HCT116 (cell line): ENCODE measurements at regions not wholly inside any gene's neighbourhood (a gene's known extent, or its start where the extent isn't known, plus 50 kb on each side); places are given as distances from the start of the nearest gene placed in this dataset.

Experiments used
- ATAC-seq: fragments of 200-7000 bp; cut with Tn5 transposase; 2 replicates; pipeline ENCODE4 v1.9.1; 2020; ENCODE audit warnings: mild to moderate bottlenecking, moderate library complexity
- BruUV-seq: library from RNA; stranded (reverse); fragments of 400-500 nt; replicated peaks from 2 replicates; lab custom pipeline; 2021; lab: Mats Ljungman, UMichigan
- CTCF ChIA-PET: fragments of 300-600 bp; sonication (Branson Sonifier 250); formaldehyde crosslinking; loops from one replicate; lab custom pipeline; 2021; ENCODE audit warnings: antibody characterized with exemption; lab: Charles Lee
- POLR2A ChIA-PET: fragments of 300-600, 350-600 bp; sonication (Branson Sonifier 250); formaldehyde crosslinking; loops from one replicate; lab custom pipeline; 2021; ENCODE audit warnings: antibody characterized with exemption; lab: Charles Lee
- RAD21 ChIA-PET, 2 experiments: fragments of 300-600 bp; sonication (Branson Sonifier 250); formaldehyde crosslinking; loops; one replicate each; lab custom pipeline; 2023; ENCODE audit warnings: low total read pairs in 2 of 2; ENCODE audit not compliant: uncharacterized antibody in 2 of 2, unreplicated experiment in 2 of 2, low non-redundant PET in 1 of 2; lab: Charles Lee
- DNase-seq: peaks from one replicate; pipeline ENCODE4 v3.0.0-alpha.2; 2010; ENCODE audit warnings: low read depth, low spot score
- H2AFZ ChIP-seq: fragments of 200-600 bp; shearing (Covaris generic), sonication (generic); 2 replicates; pipeline ENCODE4 v1.6.1; 2017; ENCODE audit warnings: low read depth, mixed run types, mixed read lengths, antibody characterized with exemption, low read length; ENCODE audit not compliant: poor library complexity, severe bottlenecking
- H3K27ac ChIP-seq: 2 replicates; pipeline ENCODE4 v1.5.1; 2012; ENCODE audit warnings: low read depth, low read length
- H3K27me3 ChIP-seq: fragments of 200-600 bp; sonication (generic); 2 replicates; pipeline ENCODE4 v1.6.1; 2016; ENCODE audit warnings: mixed run types, low read length, mixed read lengths; ENCODE audit not compliant: insufficient read depth
- H3K36me3 ChIP-seq, 2 experiments: fragments of 200-500 bp in 1 of 2; fragments of 200-600 bp in 1 of 2; sonication (Bioruptor generic) in 1 of 2; sonication (generic) in 1 of 2; 2 replicates each; pipeline versions ENCODE4 v1.5.1 to v1.6.1; 2014 to 2016; ENCODE audit warnings: low read length in 2 of 2, inconsistent platforms in 1 of 2, mixed read lengths in 1 of 2, mixed run types in 1 of 2; ENCODE audit not compliant: insufficient read depth in 2 of 2, control insufficient read depth in 1 of 2
- H3K4me1 ChIP-seq, 2 experiments: fragments of 200-600 bp in 1 of 2; sonication (generic) in 1 of 2; 2 replicates each; pipeline versions ENCODE4 v1.5.1 to v1.6.1; 2012 to 2017; ENCODE audit warnings: low read length in 2 of 2, inconsistent platforms in 1 of 2, mild to moderate bottlenecking in 1 of 2, mixed read lengths in 1 of 2, mixed run types in 1 of 2, moderate library complexity in 1 of 2; ENCODE audit not compliant: insufficient read depth in 2 of 2, control insufficient read depth in 1 of 2
- H3K4me2 ChIP-seq: fragments of 200-600 bp; sonication (generic); 2 replicates; pipeline ENCODE4 v1.6.1; 2017; ENCODE audit warnings: mixed run types, low read length, mixed read lengths
- H3K4me3 ChIP-seq, 2 experiments: fragments of 200-600 bp in 1 of 2; sonication (generic) in 1 of 2; replicated peaks in 1 of 2; 2 replicates each; pipeline ENCODE4 v1.5.1; 2011 to 2016; ENCODE audit warnings: low read length in 2 of 2, control low read depth in 1 of 2, low read depth in 1 of 2, mild to moderate bottlenecking in 1 of 2, mixed read lengths in 1 of 2, mixed run types in 1 of 2
- H3K79me2 ChIP-seq: fragments of 200-600 bp; sonication (generic); 2 replicates; pipeline ENCODE4 v1.6.1; 2017; ENCODE audit warnings: mild to moderate bottlenecking, mixed run types, low read length, moderate library complexity, mixed read lengths; ENCODE audit not compliant: insufficient read depth
- H3K9ac ChIP-seq: fragments of 200-600 bp; sonication (generic); 2 replicates; pipeline ENCODE4 v1.6.1; 2016; ENCODE audit warnings: low read length, mixed read lengths
- H3K9me2 ChIP-seq: fragments of 200-600 bp; sonication (generic), shearing (Covaris generic); 2 replicates; pipeline ENCODE4 v1.6.1; 2017; ENCODE audit warnings: mixed run types, mild to moderate bottlenecking, moderate library complexity; ENCODE audit not compliant: insufficient read depth
- H3K9me3 ChIP-seq, 2 experiments: fragments of 200-500 bp in 1 of 2; fragments of 200-600 bp in 1 of 2; sonication (Bioruptor generic) in 1 of 2; sonication (generic) in 1 of 2; 2 replicates each; pipeline ENCODE4 v1.6.1; 2014 to 2017; ENCODE audit warnings: low read length in 2 of 2, mixed read lengths in 2 of 2, inconsistent platforms in 1 of 2, low read depth in 1 of 2, mild to moderate bottlenecking in 1 of 2, mixed run types in 1 of 2, moderate library complexity in 1 of 2; ENCODE audit not compliant: control insufficient read depth in 1 of 2, insufficient read depth in 1 of 2
- H4K20me1 ChIP-seq: fragments of 200-600 bp; sonication (generic), shearing (Covaris generic); 2 replicates; pipeline ENCODE4 v1.6.1; 2017; ENCODE audit warnings: mixed run types, mild to moderate bottlenecking, moderate library complexity; ENCODE audit not compliant: insufficient read depth
- CBX3 ChIP-seq: IDR thresholded peaks from 2 replicates; pipeline ENCODE4 v1.6.1; 2012; ENCODE audit warnings: low read depth
- CEBPB ChIP-seq: IDR thresholded peaks from 2 replicates; pipeline ENCODE4 v1.6.1; 2012; ENCODE audit warnings: low read depth
- ELF1 ChIP-seq: IDR thresholded peaks from 2 replicates; pipeline ENCODE4 v1.6.1; 2012; ENCODE audit warnings: low read depth, borderline replicate concordance
- EZH2 ChIP-seq: fragments of 200-600 bp; sonication (generic); IDR thresholded peaks from 2 replicates; pipeline ENCODE4 v1.6.1; 2017; ENCODE audit warnings: antibody characterized with exemption, mixed run types
- EZH2phosphoT487 ChIP-seq: fragments of 200-600 bp; IDR thresholded peaks from 2 replicates; pipeline ENCODE4 v1.6.1; 2018; ENCODE audit warnings: antibody characterized with exemption, borderline replicate concordance
- RAD21 ChIP-seq: IDR thresholded peaks from 2 replicates; pipeline ENCODE4 v1.6.1; 2012; ENCODE audit warnings: low read depth, mild to moderate bottlenecking
- REST ChIP-seq: IDR thresholded peaks from 2 replicates; pipeline ENCODE4 v1.6.1; 2012; ENCODE audit warnings: low read depth
- SIN3A ChIP-seq: IDR thresholded peaks from 2 replicates; pipeline ENCODE4 v1.6.1; 2012; ENCODE audit warnings: low read depth
- SP1 ChIP-seq: IDR thresholded peaks from 2 replicates; pipeline ENCODE4 v1.6.1; 2012; ENCODE audit warnings: low read depth
- TCF7L2 ChIP-seq: IDR thresholded peaks from 2 replicates; pipeline ENCODE4 v1.7.0; 2011; ENCODE audit warnings: borderline replicate concordance, inconsistent platforms; ENCODE audit not compliant: insufficient read depth, insufficient read length; ENCODE audit errors: extremely low read depth
- ZBTB33 ChIP-seq: IDR thresholded peaks from 2 replicates; pipeline ENCODE4 v1.6.1; 2011; ENCODE audit warnings: mild to moderate bottlenecking, low read length, moderate library complexity; ENCODE audit not compliant: insufficient replicate concordance; ENCODE audit errors: extremely low read depth
- intact Hi-C: fragments of 100-400 bp; cut with micrococcal nuclease; formaldehyde crosslinking; loops from 2 replicates; pipeline ENCODE4 v1.10.0; 2022

DNA sequence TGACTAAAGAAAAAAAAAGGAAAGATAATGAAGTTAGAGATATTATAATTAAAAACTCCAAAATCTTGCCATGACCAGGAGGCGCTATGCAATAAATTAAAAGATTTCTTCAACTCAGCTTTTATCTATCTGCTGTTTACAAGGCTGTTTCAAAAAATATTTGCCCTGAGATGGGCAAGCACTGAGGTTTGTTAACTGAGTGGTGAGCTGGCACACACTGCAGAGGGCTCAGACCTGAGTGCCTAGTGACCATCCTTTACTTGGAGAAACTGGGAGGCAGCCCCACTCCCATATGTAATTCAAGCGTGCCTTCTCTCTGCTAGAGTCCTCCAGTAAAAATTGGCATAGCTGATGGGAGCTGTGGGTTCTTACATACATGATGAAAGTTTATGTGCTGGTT lies 198.7 kb upstream of the TBC1D5 start:
- Histone ChIP-seq H3K27me3 (no peaks in the 10 kb centered on the region), H2AFZ (no peak overlapping the region), H3K4me1 (no peaks in the 10 kb centered on the region), H3K9ac (no peak overlapping the region), H3K9me2 (no peaks in the 10 kb centered on the region), H3K4me3 (no peak overlapping the region), H3K27ac (no peak overlapping the region), H3K9me3 (no peaks in the 10 kb centered on the region), H3K4me2 (no peak overlapping the region), H3K79me2 (no peaks in the 10 kb centered on the region), H3K36me3 (no peaks in the 10 kb centered on the region), H4K20me1 (no peaks in the 10 kb centered on the region)
- POLR2A ChIA-PET, result no interaction called here
- DNase-seq (no peak), ATAC-seq (no peak)
- intact Hi-C loops, result no loop called here
- CTCF ChIA-PET, result no interaction called here
- RAD21 ChIA-PET, result no interaction called here
- no TSS peak for BruUV-seq
- TF ChIP-seq SIN3A, result no peak
- TF ChIP-seq EZH2, result no peak
- no peak for TF ChIP-seq ELF1
- TF ChIP-seq CBX3, result no peak
- TF ChIP-seq SP1, result no peak
- no peak for TF ChIP-seq RAD21
- TF ChIP-seq ZBTB33, result no peak
- TF ChIP-seq TCF7L2, result no peak
- TF ChIP-seq REST, result no peak
- no peak for TF ChIP-seq CEBPB
- no peak for TF ChIP-seq EZH2phosphoT487
